ENCODE measurements at regions not wholly inside any gene's neighbourhood (a gene's known extent, or its start where the extent isn't known, plus 50 kb on each side); places are given as distances from the start of the nearest gene placed in this dataset.
"Not testable (repeated sequence)": the region's sequence is repeated elsewhere in the genome, so short reads cannot be mapped to it uniquely, and the experiment has no call there.

DNA sequence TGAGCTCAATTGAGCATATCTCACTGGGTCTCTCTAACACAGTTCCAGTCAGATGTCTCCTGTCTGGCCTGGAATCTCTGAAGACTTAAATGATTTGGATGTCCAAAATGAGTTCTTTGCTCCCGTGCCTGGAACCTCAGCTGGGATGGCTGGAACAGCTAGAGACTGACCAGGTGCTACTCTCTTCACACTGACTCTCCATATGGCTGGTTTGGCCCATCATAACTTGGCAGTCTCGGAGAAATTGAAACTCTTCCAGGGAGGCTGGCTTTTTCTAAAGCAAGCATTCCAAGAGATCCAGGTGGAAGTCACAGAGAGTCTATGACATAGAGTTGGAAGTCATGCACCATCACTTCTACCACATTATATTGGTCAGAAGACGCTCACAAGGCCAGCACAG lies 129.6 kb upstream of the NOL4 start:
- no peak for DNase-seq

DNA sequence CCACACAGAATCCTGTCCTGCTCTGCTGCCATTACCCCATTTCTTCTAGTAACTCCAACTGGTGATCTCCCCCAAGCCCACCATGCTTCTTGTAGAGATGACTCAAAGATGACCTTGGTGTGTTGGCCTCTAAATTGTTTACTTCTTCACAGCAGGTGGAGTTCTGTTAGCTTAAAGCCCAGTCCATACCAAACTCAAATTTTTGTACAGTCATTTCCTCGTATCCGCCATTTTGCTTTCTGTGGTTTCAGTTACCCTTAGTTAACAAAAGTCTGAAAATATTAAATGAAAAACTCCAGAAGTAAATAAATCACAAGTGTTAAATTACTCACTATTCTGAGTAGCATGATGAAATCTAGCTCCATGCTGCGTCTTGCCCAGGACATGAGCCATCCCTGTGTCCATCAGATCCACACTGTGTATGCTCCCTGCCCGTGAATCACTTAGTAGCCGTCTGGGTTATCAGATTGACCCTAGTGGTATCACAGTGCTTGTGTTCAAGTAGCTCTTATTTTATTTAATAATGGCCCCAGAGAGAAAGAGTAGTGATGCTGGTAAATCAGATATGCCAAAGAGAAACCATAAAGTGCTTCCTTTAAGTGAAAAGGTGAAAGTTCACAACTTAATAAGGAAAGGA lies 133.3 kb upstream of the NOL4 start:
- DNase-seq = no peak

DNA sequence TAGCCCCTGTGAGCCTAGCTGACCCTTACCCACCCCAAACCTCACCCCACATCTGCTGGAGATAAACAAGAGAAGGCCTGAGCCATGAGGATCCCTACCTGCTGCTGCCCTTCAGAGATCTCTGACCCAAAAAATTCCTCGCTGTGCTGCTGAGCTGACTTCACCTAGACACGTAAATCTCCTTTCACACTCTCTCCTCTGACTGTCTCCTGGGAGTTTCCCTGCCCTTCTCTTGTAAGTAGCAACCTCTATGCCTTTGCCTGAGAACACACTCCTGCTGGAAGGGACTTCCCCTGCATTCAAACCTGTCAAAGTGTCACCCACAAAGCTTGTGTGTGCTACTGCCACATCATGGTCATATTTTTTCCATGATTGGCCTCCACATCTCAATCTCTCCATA lies 134.2 kb upstream of the NOL4 start:
- no peak for DNase-seq

DNA sequence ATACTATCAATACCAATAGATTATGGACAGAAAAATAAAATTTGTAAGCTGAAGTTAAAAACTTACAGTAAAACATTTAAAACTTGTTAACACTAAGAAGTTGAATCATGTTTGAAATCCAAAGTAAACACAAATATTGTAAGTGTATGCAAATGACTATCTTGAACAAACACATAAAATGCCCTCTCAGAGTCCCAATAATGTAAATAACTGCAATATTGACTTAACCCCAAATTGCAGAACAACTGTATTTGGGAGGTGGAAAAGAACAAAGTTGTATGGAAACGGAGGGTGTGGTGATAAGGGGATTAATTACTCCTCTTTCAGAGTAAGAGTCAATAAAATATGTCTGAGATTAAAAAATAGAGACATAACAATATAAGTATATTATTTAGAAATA lies 140.0 kb upstream of the NOL4 start:
- no peak for DNase-seq

DNA sequence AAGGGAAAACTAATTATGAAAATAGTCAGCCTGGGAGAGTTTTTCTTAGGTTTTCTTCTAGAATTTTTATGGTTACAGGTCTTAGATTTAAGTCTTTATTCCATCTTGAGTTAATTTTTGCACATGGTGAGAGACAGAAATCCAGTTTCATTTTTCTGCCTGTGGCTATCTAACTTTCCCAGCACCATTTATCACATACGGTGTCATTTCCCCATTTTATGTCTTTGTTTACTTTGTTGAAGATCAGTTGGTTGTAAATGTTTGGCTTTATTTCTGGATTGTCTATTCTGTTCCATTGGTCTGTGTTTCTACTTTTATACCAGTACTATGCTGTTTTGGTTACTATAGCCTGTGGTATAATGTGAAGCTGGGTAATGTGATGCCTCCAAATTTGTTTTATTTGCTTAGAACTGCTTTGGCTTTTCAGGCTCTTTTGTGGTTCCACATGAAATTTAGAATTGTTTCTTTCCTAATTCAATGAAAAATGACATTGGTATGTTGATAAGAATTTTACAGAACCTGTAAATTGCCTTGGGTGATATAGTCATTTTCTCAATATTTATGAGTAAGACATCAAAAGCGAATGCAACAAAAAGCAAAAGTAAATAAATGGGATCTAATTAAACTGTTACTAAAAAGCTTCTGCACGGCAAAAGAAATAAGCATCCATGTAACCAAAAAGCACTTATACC lies 146.1 kb upstream of the NOL4 start:
- DNase-seq = no peak

DNA sequence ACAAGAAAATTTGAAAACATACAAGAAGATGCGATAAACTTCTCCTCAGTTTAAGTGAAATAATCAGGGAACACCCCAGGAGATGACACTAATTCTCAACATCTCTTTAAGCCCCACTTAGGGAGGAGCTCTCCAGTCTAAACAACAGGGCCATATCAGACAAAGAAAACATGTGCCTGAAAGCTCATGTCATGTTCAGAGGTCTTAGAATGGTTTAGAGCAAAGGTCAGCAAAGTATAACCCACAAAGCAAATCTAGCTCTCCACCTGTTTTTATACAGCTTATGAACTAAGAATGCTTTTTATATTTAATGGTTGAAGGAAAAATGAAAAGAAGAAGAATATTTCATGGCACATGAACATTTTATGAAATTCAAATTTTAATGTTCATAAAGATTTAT lies 155.6 kb upstream of the NOL4 start:
- DNase-seq = no peak

DNA sequence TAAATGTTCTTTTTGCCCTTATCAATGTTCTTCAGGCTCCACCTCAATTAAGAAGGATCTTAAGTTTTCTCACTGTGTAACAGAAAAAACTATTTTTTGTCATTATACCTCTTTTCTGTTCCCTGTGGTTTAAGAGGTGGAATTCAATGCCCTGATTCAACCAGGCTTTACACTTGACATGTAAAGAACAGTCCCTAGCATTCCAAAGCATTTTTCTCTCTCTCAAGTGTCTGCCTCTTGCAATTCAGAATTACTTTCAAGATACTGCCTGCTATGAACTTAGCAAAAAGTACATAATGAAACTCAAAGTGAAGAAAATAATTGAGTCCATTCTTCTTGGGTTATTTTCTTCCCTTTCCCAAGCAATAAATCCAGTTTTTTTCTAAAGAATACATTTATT lies 160.6 kb upstream of the NOL4 start:
- no peak for DNase-seq

DNA sequence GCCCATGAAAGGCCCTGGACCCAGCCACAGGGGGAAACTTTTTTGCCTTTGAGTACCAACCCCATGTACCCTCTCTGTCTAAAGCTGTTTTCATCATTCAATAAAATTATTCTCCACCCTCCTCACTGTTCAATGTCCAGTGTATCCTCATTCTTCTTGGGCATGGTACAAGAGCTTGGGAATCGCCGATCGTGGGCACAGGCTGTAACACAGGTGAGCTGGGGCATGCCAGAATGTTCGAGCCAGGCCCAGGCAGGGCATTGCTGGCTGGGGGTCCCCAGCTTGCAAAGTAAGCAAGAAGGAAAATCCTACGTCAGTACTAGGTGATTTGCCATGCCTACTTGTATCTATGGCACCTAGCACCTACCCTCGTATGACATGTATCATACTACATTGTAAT lies 162.1 kb upstream of the NOL4 start:
- no peak for DNase-seq

DNA sequence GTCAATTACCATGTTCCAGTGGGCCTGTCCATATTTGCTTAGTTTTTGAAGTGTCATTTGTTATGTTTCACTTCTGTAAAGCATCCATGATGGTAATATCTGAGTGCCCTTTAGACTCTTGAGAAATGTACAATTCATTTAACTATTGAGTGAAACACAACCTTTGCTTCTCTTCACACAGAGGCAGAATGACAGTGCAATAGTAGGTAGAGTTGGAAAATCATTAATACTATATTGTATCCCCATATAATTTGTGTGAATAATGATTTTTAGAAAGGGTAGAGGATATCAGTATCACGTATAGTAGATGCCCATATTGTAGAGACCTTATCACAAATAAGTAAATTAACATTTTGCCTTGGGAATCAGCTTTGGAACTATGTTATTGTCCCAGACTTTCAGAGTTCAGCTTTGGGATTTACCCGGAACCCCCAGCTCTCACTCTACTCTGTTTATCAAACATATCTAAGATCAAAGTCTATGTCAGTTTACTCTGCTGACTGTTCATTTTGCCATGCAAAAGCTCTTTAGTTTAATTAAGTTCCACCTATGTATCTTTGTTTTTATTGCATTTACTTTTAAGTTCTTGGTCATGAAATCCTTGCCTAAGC lies 172.7 kb upstream of the NOL4 start:
- DNase-seq = no peak

DNA sequence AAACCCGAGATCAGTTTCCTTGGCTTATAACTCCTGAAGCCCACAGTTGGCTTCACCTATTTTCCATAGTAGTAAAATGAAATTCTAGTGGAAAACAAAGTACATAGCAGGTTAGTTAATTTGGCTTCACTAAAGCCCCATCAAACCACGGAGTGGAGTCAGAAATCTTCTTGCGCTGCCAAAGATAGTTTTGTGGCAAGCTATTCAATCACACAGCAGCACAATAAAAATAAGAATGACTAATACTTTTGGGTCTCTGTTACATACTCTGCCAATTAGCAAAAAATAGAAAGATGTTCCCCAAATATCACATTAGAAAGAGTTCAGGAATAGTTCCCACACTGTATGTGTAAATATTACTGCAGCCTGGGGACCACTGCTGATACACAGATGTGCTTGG lies 175.2 kb upstream of the NOL4 start:
- no peak for DNase-seq

DNA sequence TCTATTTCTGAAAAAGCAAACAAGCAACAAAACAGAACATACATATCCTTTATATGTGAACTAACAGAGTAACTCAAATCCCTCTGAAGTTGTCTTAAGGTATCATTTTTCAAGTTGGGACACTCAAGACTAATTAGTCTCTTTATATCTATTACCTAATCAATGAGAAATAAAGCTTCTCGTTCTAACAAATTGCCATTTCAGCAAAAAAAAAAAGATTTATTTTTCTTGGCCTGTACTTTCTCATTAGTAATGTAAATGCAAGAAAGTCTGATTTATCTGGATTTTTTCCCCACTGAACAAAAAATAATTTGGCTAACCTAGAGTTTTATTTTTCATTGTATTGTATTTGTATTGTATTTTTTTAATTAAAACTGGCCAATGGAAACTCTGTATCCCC lies 176.1 kb upstream of the NOL4 start:
- no peak for DNase-seq

DNA sequence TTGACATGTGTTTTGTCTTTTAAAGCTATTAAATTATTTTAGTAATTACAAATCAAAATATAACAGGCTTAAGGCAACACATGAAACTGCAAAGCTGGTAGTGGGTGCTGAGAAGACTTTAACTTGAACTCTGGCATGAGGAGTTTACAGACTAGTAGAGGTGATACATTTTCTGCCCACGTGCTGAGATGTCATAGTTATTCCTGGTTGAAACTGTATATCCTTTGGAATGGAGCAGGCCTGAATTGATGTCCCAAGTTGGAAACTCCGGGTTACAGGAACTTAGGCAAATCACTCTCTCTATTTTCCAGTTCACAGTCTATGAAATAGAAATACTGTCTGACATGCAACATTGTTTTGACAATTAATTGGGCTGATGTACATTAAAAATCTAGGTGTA lies 177.1 kb upstream of the NOL4 start:
- no peak for DNase-seq

DNA sequence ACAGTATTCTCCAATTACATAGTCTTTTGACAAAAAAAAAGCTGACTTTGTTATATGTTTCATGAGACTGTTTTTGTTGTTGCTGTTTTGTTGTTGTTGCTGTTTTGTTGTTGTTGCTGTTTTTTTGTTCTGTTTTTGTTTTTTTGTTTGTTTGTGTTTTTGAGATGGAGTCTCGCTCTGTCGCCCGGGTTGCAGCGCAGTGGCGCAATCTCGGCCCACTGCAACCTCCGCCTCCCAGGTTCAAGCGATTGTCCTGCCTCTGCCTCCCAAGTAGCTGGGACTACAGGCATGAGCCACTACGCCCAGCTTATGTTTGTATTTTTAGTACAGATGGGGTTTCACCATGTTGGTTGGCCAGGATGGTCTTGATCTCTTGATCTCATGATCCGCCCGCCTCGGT lies 182.8 kb upstream of the NOL4 start:
- not testable (repeated sequence) for DNase-seq

DNA sequence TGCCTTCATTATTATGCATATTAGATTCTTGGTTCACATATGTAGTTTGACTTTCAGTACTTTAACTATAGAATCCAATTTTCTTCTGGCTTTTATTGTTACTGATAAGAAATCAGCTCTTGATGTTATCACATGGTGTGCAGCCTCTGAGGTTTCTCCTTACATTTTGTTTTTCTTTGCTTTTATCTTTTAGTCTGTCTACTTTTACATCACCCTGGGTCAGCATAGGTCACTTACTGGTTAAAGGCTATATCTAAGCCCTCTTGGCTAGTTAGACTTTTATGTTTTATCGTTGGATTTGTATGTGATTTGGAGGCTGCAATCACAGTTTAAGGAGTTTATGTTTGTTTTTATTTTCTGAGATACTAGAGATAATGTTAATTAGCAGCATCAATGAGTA lies 187.2 kb upstream of the NOL4 start:
- no peak for DNase-seq

DNA sequence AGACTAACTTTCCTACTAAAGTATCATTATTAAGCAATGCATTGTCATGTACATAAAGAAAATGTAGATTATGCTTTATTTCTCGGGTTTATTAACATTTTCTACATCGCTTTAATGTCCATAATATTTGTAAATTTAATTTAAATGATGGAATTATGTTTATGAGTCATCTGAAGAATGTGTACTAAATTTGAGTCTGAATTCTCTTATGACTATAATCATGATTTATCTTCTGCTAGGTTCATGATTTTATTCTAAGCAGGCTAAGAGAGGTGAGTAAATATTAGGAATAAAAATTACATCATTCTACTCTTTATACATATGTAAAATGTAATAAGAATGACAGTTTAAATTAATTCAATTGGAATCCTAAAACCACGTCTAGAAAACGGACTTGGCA lies 206.3 kb upstream of the NOL4 start:
- no peak for DNase-seq

DNA sequence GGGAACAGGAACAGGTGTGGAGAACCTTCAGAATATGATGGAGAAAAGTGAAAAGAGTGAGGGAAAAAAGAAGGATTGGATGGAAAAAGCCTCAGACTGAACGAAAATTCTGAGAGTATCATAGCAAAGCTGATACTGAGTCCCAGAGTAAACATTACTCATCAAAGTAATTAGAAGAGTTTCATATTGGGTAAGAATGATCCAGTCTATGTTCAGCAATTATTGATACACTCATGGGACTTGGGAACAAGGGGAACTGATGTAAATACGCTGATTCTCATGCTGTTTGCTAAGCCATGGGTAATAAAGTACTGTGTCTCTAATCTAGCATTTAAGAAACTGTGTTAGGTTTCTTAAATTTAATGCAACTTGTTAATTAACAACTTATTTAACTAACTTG lies 219.9 kb upstream of the NOL4 start:
- DNase-seq = no peak

DNA sequence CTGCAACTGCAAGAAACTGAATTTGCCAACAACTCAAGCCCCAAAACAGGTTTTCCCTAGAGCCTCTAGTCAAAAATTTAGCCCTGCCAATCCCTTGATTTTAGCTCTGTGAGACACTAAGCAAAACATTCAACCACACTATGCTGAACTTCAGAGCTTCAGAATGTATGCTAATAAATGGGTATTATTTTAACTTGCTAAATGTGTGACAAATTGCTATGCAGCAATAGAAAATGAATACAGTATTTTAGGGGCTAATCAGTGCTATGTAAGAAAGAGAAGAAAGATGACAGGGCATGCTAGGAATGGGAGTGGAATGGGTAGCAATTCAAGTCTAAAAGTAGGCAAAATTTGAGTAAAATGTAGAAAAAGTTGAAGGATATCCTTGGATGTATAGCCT lies 223.9 kb upstream of the NOL4 start:
- DNase-seq = no peak

DNA sequence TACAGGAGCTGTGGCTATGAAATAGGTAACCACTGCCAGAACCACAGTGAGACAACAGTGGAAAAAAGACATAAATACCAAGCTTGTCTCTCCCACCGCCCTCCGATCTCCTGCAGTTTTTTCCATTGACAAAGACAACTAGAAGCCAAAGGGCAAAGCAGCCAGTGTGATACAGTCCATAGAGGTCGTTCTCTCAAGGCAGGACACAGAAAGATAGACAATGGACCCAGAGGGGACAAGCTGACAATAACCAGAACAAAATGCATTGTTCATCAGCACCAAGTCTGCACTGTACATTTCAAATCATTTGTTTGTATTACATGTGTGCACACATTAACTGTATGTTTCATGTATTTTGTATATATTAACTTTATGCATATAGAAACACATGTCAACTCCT lies 233.0 kb upstream of the NOL4 start:
- DNase-seq = no peak

DNA sequence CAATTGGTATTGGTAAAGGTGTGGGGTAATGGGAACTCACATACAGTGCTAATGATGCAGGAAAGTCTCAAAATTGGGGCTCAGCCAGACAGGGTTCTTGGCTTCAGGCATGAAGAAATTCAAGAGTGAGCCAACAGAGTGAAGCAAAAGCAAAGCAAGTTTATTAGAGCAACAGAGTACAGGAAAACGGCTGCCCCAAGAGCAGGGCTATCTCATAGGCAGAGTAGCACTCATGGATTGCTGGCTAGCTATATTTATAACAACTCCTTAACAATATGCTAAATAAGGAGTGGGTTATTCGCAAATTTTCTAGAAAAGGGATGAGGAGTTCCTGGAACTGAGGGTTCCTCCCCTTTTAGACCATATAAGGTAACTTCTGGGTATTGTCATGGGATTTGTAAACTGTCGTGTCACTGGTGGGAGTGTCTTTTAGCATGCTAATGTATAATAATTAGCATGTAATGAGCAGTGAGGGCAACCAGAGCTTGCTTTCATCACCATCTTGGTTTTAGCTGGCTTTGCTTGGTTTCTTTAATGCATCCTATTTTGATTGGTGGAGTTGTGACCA lies 233.8 kb upstream of the NOL4 start:
- DNase-seq = no peak

DNA sequence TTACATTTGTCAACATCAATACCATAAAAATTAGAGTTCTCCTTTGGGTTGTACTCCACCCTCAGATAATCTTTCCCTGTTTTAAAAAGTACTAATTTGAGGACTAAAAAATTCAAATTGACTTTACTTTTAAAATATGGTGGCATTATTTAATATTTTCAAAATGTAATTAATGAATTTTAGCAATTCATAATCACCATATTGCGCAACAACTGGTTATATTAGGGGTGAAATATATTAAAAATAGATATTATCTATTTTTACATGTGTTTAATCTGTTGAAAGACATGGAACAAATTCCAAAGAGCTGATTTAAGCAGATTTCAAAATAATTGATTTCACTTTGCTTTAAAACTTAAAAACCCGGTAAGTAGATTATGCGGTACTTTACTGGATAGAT lies 236.6 kb upstream of the NOL4 start:
- DNase-seq = no peak

DNA sequence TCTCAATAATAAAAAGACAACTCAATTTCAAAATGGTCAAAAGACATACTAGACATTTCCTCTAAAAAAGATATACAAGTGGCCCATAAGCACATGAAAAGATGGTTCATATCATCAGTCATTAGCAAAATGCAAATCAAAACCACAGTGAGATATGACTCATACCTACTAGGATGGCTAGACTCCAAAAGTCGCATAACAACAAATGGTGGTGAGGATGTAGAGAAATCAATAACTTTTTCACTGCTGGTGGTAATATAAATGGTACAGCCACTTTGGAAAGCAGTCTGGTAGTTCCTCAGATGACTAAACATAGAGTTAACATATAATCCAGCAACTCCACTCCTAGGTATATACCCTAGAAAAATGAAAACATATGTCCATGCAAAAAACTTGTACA lies 242.3 kb upstream of the NOL4 start:
- DNase-seq = no peak

DNA sequence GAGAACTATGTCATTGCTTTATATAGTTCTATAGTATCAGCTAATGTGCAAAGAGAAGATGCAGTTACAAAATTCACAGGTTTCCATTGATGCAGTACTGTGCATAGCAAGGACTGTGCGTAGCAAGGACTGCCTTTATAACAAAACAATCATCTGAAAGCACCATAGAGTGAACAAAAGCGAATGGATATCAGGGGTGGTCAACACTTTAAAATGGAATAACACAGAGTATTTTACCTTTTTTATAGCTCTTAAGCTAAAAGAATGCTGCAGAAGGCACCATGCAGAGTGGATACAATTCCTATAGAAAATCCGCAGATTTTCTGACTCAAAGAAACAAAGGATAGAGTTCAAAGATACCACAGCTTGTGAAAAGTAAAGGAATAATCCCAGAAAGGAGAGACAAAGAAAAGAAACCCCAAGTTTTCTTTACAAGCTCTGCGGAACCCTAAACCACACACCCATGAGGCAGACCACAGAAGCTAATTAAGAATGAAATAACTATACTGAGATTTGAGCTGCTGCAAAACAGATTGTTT lies 229.9 kb upstream of the DTNA start:
- DNase-seq = no peak

DNA sequence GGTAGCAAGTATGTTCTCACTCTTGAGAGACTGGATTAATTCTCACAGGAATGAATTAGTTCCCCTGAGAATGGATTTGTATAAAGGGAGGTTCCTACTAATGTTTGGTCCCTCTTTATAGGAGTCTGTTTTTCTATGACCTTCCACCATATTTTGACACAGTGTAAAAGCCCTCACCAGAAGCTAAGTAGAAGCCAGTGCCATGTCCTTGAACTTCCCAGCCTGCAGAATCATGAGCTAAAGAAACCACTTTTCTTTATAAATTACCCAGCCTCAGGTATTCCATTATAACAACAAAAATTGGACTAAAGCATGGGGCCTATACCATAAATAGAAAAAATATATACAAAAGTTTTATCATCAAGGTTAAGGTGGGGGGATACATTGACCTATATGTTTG lies 227.9 kb upstream of the DTNA start:
- DNase-seq = no peak

DNA sequence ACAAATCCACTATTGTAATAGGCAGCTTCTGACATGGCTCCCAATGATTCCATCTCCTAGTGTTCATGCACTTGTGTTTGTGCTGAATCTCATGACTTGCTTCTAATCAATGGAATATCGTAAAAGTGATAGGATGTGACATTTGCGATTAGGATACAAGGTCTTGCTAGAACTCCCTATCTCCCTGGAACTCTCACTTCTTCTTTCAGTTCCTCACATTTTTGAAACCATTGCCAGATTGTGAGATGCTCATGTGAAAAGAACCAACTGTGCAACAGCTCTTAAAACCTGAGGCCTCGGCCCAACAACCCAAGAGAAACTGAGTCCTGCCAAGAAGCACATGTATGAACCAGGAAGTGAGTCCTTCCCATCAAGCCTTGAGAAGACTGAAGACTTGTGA lies 226.9 kb upstream of the DTNA start:
- no peak for DNase-seq

Data from NCI-H1694 treated with DMSO at 0.1 percent for 48 hours (cell line).